ENCODE measurements at regions not wholly inside any gene's neighbourhood (a gene's known extent, or its start where the extent isn't known, plus 50 kb on each side); places are given as distances from the start of the nearest gene placed in this dataset.

GRCh38 chr12:75728826-75729225, 217.4 kb upstream of the KRR1 start:
- TF ChIP-seq CTCF (IDR thresholded peaks at IDR 0.05; ENCODE audit: insufficient read depth, missing control alignments) = no peak
- FAIRE-seq (no peak), DNase-seq (ENCODE audit: insufficient read length, low spot score) (no peak)

GRCh38 chr12:75727577-75727976, 216.2 kb upstream of the KRR1 start:
- TF ChIP-seq CTCF (IDR thresholded peaks at IDR 0.05; ENCODE audit: insufficient read depth, missing control alignments) = no peak
- FAIRE-seq (no peak), DNase-seq (ENCODE audit: insufficient read length, low spot score) (no peak)

GRCh38 chr12:75725521-75726111, 214.2 kb upstream of the KRR1 start:
- DNase-seq (ENCODE audit: insufficient read length, low spot score) (no peak), FAIRE-seq (no peak)
- no peak for TF ChIP-seq CTCF (IDR thresholded peaks at IDR 0.05; ENCODE audit: insufficient read depth, missing control alignments)

GRCh38 chr12:75724928-75725312, 213.5 kb upstream of the KRR1 start:
- FAIRE-seq (no peak), DNase-seq (ENCODE audit: insufficient read length, low spot score) (no peak)
- TF ChIP-seq CTCF (IDR thresholded peaks at IDR 0.05; ENCODE audit: insufficient read depth, missing control alignments) = no peak

GRCh38 chr12:75724307-75724927, 213.0 kb upstream of the KRR1 start:
- no peak for FAIRE-seq
- DNase-seq (ENCODE audit: insufficient read length, low spot score) = no peak
- no peak for TF ChIP-seq CTCF (IDR thresholded peaks at IDR 0.05; ENCODE audit: insufficient read depth, missing control alignments)

GRCh38 chr12:75722714-75723200, 211.3 kb upstream of the KRR1 start:
- FAIRE-seq = no peak
- DNase-seq (ENCODE audit: insufficient read length, low spot score) = no peak
- no peak for TF ChIP-seq CTCF (IDR thresholded peaks at IDR 0.05; ENCODE audit: insufficient read depth, missing control alignments)

GRCh38 chr12:75721796-75722195, 210.4 kb upstream of the KRR1 start:
- FAIRE-seq = no peak
- no peak for TF ChIP-seq CTCF (IDR thresholded peaks at IDR 0.05; ENCODE audit: insufficient read depth, missing control alignments)
- no peak for DNase-seq (ENCODE audit: insufficient read length, low spot score)
